ENCODE measurements at regions not wholly inside any gene's neighbourhood (a gene's known extent, or its start where the extent isn't known, plus 50 kb on each side); places are given as distances from the start of the nearest gene placed in this dataset.

DNA sequence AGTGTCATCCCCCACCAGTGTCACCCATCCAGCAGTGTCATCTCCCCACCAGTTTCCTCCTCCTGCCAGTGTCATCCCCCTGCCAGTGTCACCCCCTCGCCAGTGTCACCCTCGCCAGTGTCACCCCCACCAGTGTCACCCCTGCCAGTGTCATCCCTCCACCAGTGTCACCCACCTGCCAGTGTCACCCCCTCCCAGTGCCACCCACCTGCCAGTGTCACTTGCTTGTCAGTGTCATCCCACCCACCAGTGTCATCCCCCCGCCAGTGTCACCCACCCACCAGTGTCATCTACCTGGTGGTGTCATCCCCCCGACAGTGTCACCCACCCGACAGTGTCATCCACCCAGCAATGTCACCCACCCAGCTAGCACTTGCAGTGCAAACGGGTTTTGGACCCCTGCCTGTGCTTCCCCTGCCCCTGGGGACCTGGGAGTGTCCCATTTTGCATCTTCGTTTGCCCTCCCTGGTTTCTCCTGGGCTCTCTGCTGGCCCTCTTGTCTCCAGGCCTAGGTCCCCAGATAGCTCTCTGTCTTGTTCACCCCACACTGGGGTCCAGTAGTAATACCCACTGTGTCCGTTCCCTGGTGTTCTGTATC is 99.8 kb upstream of the PRR20G start:
- Mint-ChIP-seq H3K27ac (ENCODE audit: unreplicated experiment) (no peak overlapping the region), H3K27me3 (ENCODE audit: unreplicated experiment) (peaks cover 6% of the 10 kb centered on the region), H3K4me3 (ENCODE audit: unreplicated experiment) (no peak overlapping the region), H3K4me1 (ENCODE audit: low read depth, unreplicated experiment) (peaks cover 9% of the 10 kb centered on the region), H3K9me3 (ENCODE audit: unreplicated experiment) (peaks cover 4% of the 10 kb centered on the region), H3K36me3 (ENCODE audit: unreplicated experiment) (peaks cover 6% of the 10 kb centered on the region)
- DNase-seq: no peak
- TF ChIP-seq, protein P1, sequence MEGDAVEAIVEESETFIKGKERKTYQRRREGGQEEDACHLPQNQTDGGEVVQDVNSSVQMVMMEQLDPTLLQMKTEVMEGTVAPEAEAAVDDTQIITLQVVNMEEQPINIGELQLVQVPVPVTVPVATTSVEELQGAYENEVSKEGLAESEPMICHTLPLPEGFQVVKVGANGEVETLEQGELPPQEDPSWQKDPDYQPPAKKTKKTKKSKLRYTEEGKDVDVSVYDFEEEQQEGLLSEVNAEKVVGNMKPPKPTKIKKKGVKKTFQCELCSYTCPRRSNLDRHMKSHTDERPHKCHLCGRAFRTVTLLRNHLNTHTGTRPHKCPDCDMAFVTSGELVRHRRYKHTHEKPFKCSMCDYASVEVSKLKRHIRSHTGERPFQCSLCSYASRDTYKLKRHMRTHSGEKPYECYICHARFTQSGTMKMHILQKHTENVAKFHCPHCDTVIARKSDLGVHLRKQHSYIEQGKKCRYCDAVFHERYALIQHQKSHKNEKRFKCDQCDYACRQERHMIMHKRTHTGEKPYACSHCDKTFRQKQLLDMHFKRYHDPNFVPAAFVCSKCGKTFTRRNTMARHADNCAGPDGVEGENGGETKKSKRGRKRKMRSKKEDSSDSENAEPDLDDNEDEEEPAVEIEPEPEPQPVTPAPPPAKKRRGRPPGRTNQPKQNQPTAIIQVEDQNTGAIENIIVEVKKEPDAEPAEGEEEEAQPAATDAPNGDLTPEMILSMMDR (IDR thresholded peaks at IDR 0.05; ENCODE audit: partially characterized antibody, unreplicated experiment): no peak

DNA sequence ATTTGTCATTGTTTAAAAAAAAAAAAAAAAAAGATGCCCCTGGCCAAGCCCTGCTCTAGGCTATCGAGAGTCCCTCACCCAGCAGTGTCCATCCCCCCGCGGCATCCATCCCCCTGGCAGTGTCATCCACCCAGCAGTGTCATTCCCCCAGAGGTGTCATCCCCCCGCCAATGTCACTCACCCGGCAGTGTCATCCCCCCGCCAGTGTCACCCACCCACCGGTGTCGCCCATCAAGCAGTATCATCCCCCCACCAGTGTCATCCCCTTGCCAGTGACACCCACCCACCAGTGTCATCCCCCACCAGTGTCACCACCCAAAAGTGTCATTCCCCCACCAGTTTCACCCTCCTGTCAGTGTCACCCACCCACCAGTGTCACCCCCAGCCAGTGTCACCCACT is 99.3 kb upstream of the PRR20G start:
- peaks cover 6% of the 10 kb centered on the region for H3K27me3 Mint-ChIP-seq (ENCODE audit: unreplicated experiment)
- H3K4me3 Mint-ChIP-seq (ENCODE audit: unreplicated experiment): no peak overlapping the region
- H3K4me1 Mint-ChIP-seq (ENCODE audit: low read depth, unreplicated experiment): peaks cover 4% of the 10 kb centered on the region
- peaks cover 7% of the 10 kb centered on the region for H3K36me3 Mint-ChIP-seq (ENCODE audit: unreplicated experiment)
- TF ChIP-seq, protein P1 (IDR thresholded peaks at IDR 0.05; ENCODE audit: partially characterized antibody, unreplicated experiment): no peak
- H3K27ac Mint-ChIP-seq (ENCODE audit: unreplicated experiment): no peak overlapping the region
- peaks cover 4% of the 10 kb centered on the region for H3K9me3 Mint-ChIP-seq (ENCODE audit: unreplicated experiment)
- no peak for DNase-seq

DNA sequence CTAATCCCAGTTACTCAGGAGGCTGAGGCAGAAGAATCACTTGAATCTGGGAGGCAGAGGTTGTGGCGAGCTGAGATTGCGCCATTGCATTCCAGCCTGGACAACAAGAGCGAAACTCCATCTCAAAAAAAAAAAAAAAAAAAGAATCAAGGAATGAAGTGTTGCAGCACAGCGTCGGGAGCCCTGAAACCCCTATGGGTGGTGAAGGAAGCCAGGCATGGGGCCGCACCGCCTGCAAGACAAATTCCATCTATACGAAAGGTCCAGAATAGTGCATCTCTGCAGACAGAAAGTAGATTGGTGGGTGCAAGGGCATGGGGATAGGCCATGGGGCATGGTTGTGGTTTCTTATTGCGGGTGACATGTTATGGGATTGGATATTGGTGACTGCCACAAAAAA is 98.6 kb upstream of the PRR20G start:
- DNase-seq: no peak
- Mint-ChIP-seq H3K27me3 (ENCODE audit: unreplicated experiment) (peaks cover 5% of the 10 kb centered on the region), H3K36me3 (ENCODE audit: unreplicated experiment) (peaks cover 12% of the 10 kb centered on the region)

DNA sequence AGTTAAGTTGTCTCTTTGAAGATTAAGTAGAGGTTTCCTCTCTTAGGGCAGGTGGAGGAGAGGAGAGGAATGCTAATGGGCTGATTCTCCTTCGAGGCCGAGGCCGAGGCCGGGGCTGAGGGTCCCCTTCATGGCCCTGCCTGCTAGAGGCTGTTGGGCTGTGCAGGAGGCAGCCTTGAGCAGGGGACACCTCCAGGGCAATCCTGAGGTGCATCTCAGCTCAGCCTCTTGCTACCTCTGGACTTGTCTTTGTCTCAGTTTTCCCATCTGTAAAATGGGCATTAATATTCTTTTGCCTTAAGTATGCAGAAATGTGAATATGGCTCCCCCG is 97.7 kb upstream of the PRR20G start:
- H3K4me3 Mint-ChIP-seq (ENCODE audit: unreplicated experiment): no peak overlapping the region
- no peak for DNase-seq

More for the DNA sequence above, 98.6 kb upstream of the PRR20G start:
- Mint-ChIP-seq H3K4me3 (ENCODE audit: unreplicated experiment) (no peak overlapping the region), H3K27ac (ENCODE audit: unreplicated experiment) (no peak overlapping the region), H3K4me1 (ENCODE audit: low read depth, unreplicated experiment) (peaks cover 2% of the 10 kb centered on the region), H3K9me3 (ENCODE audit: unreplicated experiment) (peaks cover 4% of the 10 kb centered on the region)
- TF ChIP-seq, protein P1 (IDR thresholded peaks at IDR 0.05; ENCODE audit: partially characterized antibody, unreplicated experiment): no peak

More for the DNA sequence above, 97.7 kb upstream of the PRR20G start:
- Mint-ChIP-seq H3K9me3 (ENCODE audit: unreplicated experiment) (peaks cover 4% of the 10 kb centered on the region), H3K27ac (ENCODE audit: unreplicated experiment) (no peak overlapping the region), H3K4me1 (ENCODE audit: low read depth, unreplicated experiment) (no peaks in the 10 kb centered on the region), H3K36me3 (ENCODE audit: unreplicated experiment) (peaks cover 19% of the 10 kb centered on the region), H3K27me3 (ENCODE audit: unreplicated experiment) (peaks cover 7% of the 10 kb centered on the region)
- TF ChIP-seq, protein P1 (IDR thresholded peaks at IDR 0.05; ENCODE audit: partially characterized antibody, unreplicated experiment): no peak
